ENCODE measurements at regions not wholly inside any gene's neighbourhood (a gene's known extent, or its start where the extent isn't known, plus 50 kb on each side); places are given as distances from the start of the nearest gene placed in this dataset.

DNA sequence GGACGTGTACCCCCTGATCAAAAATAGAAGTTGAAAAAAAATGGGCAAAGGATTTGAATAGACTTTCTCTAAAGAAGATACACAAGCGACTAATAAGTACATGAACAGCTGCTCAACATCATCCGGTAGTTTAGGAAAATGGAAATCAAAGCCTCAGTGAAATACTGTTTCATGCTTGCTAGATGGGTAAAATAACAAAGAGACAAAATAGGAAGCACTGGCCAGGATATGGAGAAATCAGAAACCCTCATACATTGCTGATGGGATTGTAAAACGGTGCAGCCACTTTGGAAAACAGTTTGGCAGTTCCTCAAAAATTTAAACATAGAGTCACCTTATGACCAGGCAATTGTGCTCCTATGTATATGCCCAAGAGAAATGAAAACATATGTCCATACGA is 65.0 kb upstream of the SUB1 start:
- TF ChIP-seq, protein P1, sequence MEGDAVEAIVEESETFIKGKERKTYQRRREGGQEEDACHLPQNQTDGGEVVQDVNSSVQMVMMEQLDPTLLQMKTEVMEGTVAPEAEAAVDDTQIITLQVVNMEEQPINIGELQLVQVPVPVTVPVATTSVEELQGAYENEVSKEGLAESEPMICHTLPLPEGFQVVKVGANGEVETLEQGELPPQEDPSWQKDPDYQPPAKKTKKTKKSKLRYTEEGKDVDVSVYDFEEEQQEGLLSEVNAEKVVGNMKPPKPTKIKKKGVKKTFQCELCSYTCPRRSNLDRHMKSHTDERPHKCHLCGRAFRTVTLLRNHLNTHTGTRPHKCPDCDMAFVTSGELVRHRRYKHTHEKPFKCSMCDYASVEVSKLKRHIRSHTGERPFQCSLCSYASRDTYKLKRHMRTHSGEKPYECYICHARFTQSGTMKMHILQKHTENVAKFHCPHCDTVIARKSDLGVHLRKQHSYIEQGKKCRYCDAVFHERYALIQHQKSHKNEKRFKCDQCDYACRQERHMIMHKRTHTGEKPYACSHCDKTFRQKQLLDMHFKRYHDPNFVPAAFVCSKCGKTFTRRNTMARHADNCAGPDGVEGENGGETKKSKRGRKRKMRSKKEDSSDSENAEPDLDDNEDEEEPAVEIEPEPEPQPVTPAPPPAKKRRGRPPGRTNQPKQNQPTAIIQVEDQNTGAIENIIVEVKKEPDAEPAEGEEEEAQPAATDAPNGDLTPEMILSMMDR (IDR thresholded peaks at IDR 0.05 in 8 of 11, conservative IDR thresholded peaks at IDR 0.05 in 3 of 11): no peak
- TF ChIP-seq POLR2AphosphoS5 (IDR thresholded peaks at IDR 0.05) (no peak), POLR2A (IDR thresholded peaks at IDR 0.05) (no peak)
